BJ (cell line): ENCODE measurements at regions not wholly inside any gene's neighbourhood (a gene's known extent, or its start where the extent isn't known, plus 50 kb on each side); places are given as distances from the start of the nearest gene placed in this dataset.

Source experiments
- CTCF ChIA-PET: fragments of 350-600 bp; formaldehyde crosslinking; extraction: SDS; loops from one replicate; lab custom pipeline; 2021; ENCODE audit warnings: antibody characterized with exemption, inconsistent platforms; lab: Yijun Ruan, JAX
- POLR2A ChIA-PET: fragments of 300-600 bp; sonication (Branson Sonifier 250); formaldehyde crosslinking; extraction: SDS; loops from one replicate; lab custom pipeline; 2021; ENCODE audit warnings: antibody characterized with exemption; lab: Charles Lee
- DNase-seq: peaks from one replicate; pipeline ENCODE4 v3.0.0-alpha.2; 2011; ENCODE audit warnings: low read depth
- H3K27me3 ChIP-seq: 2 replicates; pipeline ENCODE4 v1.6.0; 2011; ENCODE audit warnings: low read length; ENCODE audit not compliant: control insufficient read depth, insufficient read depth
- H3K36me3 ChIP-seq: 2 replicates; pipeline ENCODE4 v1.5.1; 2011; ENCODE audit warnings: low read length; ENCODE audit not compliant: control insufficient read depth, insufficient read depth
- H3K4me3 ChIP-seq: 2 replicates; pipeline ENCODE4 v1.5.1; 2011; ENCODE audit warnings: low read depth, mild to moderate bottlenecking, control low read depth, low read length
- TF ChIP-seq, protein P1 (sequence below): IDR thresholded peaks from 2 replicates; pipeline ENCODE4 v1.5.1; 2011; ENCODE audit warnings: low read depth, mild to moderate bottlenecking, control low read depth, inconsistent platforms, low read length, moderate library complexity; ENCODE audit not compliant: insufficient read depth

DNA sequence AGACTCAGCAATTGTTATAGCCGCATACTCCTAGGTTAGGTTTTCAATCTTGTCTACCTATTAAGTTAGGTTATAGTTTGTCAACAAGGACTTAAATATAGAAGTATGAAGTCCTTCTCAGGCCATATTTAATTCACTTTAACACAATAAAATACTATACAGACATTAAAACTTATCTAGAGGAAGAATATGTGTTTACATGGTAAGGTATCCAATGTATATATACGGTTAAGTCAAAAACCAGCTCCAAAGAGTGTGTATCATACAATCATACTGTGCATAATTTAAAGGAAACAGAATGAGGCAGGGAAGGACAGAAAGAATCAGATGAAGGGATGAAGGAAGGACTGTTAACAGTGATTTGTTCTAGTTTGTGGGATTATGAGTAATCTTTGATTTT lies 79.5 kb upstream of the LANCL2 start:
- no peak for DNase-seq
- Histone ChIP-seq H3K4me3 (no peak overlapping the region), H3K27me3 (peaks cover 9% of the 10 kb centered on the region), H3K36me3 (no peaks in the 10 kb centered on the region)
- TF ChIP-seq, protein P1, sequence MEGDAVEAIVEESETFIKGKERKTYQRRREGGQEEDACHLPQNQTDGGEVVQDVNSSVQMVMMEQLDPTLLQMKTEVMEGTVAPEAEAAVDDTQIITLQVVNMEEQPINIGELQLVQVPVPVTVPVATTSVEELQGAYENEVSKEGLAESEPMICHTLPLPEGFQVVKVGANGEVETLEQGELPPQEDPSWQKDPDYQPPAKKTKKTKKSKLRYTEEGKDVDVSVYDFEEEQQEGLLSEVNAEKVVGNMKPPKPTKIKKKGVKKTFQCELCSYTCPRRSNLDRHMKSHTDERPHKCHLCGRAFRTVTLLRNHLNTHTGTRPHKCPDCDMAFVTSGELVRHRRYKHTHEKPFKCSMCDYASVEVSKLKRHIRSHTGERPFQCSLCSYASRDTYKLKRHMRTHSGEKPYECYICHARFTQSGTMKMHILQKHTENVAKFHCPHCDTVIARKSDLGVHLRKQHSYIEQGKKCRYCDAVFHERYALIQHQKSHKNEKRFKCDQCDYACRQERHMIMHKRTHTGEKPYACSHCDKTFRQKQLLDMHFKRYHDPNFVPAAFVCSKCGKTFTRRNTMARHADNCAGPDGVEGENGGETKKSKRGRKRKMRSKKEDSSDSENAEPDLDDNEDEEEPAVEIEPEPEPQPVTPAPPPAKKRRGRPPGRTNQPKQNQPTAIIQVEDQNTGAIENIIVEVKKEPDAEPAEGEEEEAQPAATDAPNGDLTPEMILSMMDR = no peak
- ChIA-PET CTCF (interaction anchor here (1.3 to 1.9 kb wide), 2 partner anchors 31 to 130 kb away, joined by 3 to 6 read pairs; no protein-coding TSS in a partner anchor), POLR2A (no interaction called here)

DNA sequence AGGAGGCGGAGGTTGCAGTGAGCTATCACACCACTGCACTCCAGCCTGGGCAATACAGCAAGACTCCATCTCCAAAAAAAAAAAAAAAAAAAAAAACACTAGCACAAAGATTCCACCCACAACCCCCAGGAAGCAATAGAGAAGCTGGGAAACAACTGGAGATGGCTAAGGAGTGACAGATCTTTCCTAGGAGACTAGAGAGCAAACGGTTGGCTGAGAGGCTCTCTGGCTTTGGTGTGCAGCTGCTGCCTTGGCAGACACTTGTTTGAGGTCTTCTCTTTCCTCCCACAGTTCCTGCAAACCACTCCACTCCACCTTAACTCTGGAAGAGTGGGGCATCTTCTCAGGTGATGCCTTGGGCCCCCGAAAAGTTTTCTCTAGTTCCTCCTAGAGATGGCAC lies 78.5 kb upstream of the LANCL2 start:
- DNase-seq = no peak
- POLR2A ChIA-PET = no interaction called here
- TF ChIP-seq, protein P1 = no peak
- no peaks in the 10 kb centered on the region for H3K36me3 ChIP-seq
- peaks cover 11% of the 10 kb centered on the region for H3K27me3 ChIP-seq
- no peak overlapping the region for H3K4me3 ChIP-seq
- CTCF ChIA-PET = interaction anchor here (1.7 to 2.8 kb wide), 4 partner anchors 21 to 129 kb away, joined by 3 to 14 read pairs (median 8); no protein-coding TSS in a partner anchor

DNA sequence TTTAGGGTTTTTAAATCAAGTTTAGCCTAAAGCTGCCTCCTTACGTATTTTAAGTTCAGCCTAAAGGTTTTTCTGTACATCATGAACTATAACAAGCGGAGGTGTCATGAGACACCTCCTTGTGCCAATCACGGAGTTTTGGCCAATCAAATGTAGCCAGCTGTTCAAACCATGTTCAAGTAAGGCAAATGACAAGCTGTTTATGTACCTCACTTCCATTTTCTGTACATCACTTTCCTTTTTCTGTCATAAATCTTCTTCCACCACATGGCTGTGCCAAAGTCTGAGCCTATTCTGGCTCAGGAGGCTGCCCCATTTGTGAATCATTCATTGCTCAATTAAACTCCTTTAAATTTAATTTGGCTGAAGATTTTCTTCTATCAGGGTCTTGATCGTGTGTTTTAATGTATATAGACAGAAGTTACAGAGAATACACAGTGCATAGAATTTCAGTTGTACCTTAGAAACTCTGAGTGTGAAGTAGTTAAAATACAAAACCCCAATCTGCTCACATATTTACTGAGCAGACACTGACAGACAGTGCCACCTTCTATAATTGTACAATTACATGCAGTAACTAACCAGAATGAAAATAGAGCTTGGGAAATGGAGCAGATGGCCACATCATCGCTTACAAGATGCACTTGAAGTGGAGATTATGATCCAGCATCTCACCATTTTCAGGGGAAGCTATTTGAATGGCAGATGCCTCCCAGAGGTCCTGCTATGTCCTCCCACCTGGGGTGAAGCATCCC lies 76.9 kb upstream of the LANCL2 start:
- H3K36me3 ChIP-seq = no peaks in the 10 kb centered on the region
- H3K27me3 ChIP-seq = peaks cover 12% of the 10 kb centered on the region
- TF ChIP-seq, protein P1 = no peak
- no peak overlapping the region for H3K4me3 ChIP-seq
- CTCF ChIA-PET = interaction anchor here (0.7 to 2.8 kb wide), 8 partner anchors 8 to 276 kb away, joined by 3 to 14 read pairs (median 3); no protein-coding TSS in a partner anchor
- POLR2A ChIA-PET = no interaction called here
- no peak for DNase-seq

DNA sequence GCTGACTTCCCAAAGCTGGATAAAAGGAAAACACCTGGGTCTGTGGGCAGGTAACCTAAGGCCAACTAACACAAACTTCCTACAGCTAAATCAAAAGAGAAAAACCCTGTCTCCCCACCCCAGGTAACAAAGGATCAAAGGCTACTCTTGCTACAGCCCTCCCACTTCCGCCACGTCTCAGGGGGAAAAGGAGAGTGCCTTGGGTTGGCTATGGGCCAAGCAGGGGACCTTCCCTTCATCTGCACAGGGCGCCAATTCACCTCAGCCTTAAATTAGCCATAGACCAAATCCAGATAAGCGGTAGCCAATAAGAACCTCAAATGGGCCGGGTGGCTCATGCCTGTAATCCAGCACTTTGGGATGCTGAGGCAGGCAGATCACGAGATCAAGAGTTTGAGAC lies 69.1 kb upstream of the LANCL2 start:
- ChIA-PET POLR2A (interaction anchor here (0.7 kb wide), 1 partner anchor 104 kb away, joined by 15 read pairs; no protein-coding TSS in a partner anchor), CTCF (interaction anchor here (1.2 kb wide), 1 partner anchor 13 kb away, joined by 3 read pairs; no protein-coding TSS in a partner anchor)
- Histone ChIP-seq H3K27me3 (peaks cover 6% of the 10 kb centered on the region), H3K36me3 (no peaks in the 10 kb centered on the region), H3K4me3 (no peak overlapping the region)
- DNase-seq = no peak
- TF ChIP-seq, protein P1 = no peak

DNA sequence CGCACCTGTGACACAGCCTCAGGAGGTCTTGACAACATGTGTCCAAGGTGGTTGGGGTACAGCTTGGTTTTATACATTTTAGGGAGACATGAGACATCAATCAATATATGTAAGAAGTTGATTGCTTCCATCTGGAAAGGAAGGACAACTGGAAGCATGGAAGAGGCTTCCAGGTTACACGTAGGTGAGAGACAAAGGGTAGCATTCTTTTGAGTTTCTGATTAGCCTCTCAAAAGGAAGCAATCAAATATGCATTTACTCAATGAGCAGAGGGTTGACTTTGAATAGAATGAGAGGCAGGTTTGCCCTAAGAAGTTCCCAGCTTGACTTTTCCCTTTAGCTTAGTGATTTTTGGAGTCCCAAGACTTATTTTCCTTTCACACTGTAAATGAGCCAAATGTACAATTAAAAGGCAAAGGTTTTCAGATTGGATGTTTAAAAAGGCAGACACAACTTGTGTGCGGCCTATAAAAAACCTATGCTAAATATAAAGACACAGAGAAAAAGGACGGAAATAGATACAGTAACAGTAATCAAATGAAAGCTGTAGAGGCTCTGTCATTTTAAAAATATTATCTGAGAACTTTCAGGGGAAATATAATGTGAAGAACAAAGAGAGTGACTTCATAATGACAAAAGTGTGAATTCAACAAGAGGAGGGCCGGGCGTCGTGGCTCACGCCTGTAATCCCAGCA lies 65.7 kb upstream of the LANCL2 start:
- ChIA-PET CTCF (no interaction called here), POLR2A (no interaction called here)
- DNase-seq = no peak
- TF ChIP-seq, protein P1 = no peak
- Histone ChIP-seq H3K4me3 (no peak overlapping the region), H3K36me3 (no peaks in the 10 kb centered on the region), H3K27me3 (peaks cover 2% of the 10 kb centered on the region)
